H1 (cell line): ENCODE measurements at regions not wholly inside any gene's neighbourhood (a gene's known extent, or its start where the extent isn't known, plus 50 kb on each side); places are given as distances from the start of the nearest gene placed in this dataset.

ENCODE experiments used
- ATF2 ChIP-seq: IDR thresholded peaks from 2 replicates; pipeline ENCODE4 v1.6.1; 2012; ENCODE audit warnings: low read length, inconsistent platforms
- CTCF ChIP-seq, 3 experiments: IDR thresholded peaks; 1 replicate in 2 of 3; 2 replicates in 1 of 3; pipeline versions ENCODE4 v1.5.1 to v1.6.1; 2011; ENCODE audit warnings: low read length in 3 of 3, mild to moderate bottlenecking in 3 of 3, inconsistent platforms in 2 of 3, low read depth in 1 of 3, moderate library complexity in 1 of 3; ENCODE audit not compliant: insufficient read depth in 1 of 3; ENCODE audit errors: control extremely low read depth in 1 of 3
- EGR1 ChIP-seq: IDR thresholded peaks from 2 replicates; pipeline ENCODE4 v1.6.1; 2011; ENCODE audit warnings: low read depth, low read length, borderline replicate concordance
- EZH2 ChIP-seq: fragments of 200-600 bp; sonication (generic); IDR thresholded peaks from 2 replicates; pipeline ENCODE4 v1.7.1; 2012; ENCODE audit warnings: low read depth, mild to moderate bottlenecking, moderate library complexity, low read length, inconsistent platforms; ENCODE audit not compliant: severe bottlenecking
- HDAC6 ChIP-seq: IDR thresholded peaks from one replicate; pipeline ENCODE4 v1.7.1; 2012; ENCODE audit warnings: low read depth, mild to moderate bottlenecking, inconsistent platforms, low read length, moderate library complexity
- MAX ChIP-seq: IDR thresholded peaks from 2 replicates; pipeline ENCODE4 v1.6.1; 2012; ENCODE audit warnings: inconsistent platforms
- POLR2A ChIP-seq, 2 experiments: IDR thresholded peaks; 1 replicate in 1 of 2; 2 replicates in 1 of 2; pipeline ENCODE4 v1.6.1; 2011; ENCODE audit warnings: low read depth in 2 of 2, low read length in 2 of 2, mild to moderate bottlenecking in 2 of 2; ENCODE audit errors: control extremely low read depth in 1 of 2
- RAD21 ChIP-seq, 2 experiments: IDR thresholded peaks in 1 of 2; conservative IDR thresholded peaks in 1 of 2; 2 replicates each; pipeline ENCODE4 v1.6.1; 2011; ENCODE audit warnings: low read depth in 2 of 2, low read length in 2 of 2, improper control_type of control experiment in 1 of 2, inconsistent platforms in 1 of 2, mild to moderate bottlenecking in 1 of 2, moderate library complexity in 1 of 2
- RBBP5 ChIP-seq: IDR thresholded peaks from 2 replicates; pipeline ENCODE4 v1.7.1; 2012; ENCODE audit warnings: low read depth, mild to moderate bottlenecking, inconsistent platforms, low read length, moderate library complexity, borderline replicate concordance
- TBP ChIP-seq: IDR thresholded peaks from 2 replicates; pipeline ENCODE4 v1.6.1; 2011; ENCODE audit warnings: low read depth, low read length, improper control_type of control experiment

GRCh38 chr1:98555814-98556213, 105.7 kb upstream of the SNX7 start:
- TF ChIP-seq POLR2A (IDR thresholded peaks at IDR 0.05; ENCODE audit: control extremely low read depth in 1 of 2, low read depth in 2 of 2, low read length in 2 of 2): no peak
- TF ChIP-seq CTCF (IDR thresholded peaks at IDR 0.05; ENCODE audit: control extremely low read depth in 1 of 3, insufficient read depth in 1 of 3, low read depth in 1 of 3, low read length in 3 of 3): no peak
- TF ChIP-seq EGR1: no peak
- no peak for TF ChIP-seq ATF2
- no peak for TF ChIP-seq RBBP5
- TF ChIP-seq RAD21 (IDR thresholded peaks at IDR 0.05 in 1 of 2, conservative IDR thresholded peaks at IDR 0.05 in 1 of 2; ENCODE audit: low read depth in 2 of 2, low read length in 2 of 2): no peak
- TF ChIP-seq MAX: no peak
- TF ChIP-seq HDAC6: no peak
- no peak for TF ChIP-seq TBP
- no peak for TF ChIP-seq EZH2
